ENCODE measurements at regions not wholly inside any gene's neighbourhood (a gene's known extent, or its start where the extent isn't known, plus 50 kb on each side); places are given as distances from the start of the nearest gene placed in this dataset.

- Mint-ChIP-seq H3K4me3 (ENCODE audit: low read depth) (no peak overlapping the region), H3K9me3 (ENCODE audit: low read depth) (no peaks in the 10 kb centered on the region), H3K27me3 (peaks cover 27% of the 10 kb centered on the region), H3K27ac (no peak overlapping the region), H3K36me3 (ENCODE audit: insufficient read depth) (no peaks in the 10 kb centered on the region), H3K4me1 (ENCODE audit: low read depth) (peaks cover 18% of the 10 kb centered on the region)
- no peak for TF ChIP-seq CTCF (IDR thresholded peaks at IDR 0.05; ENCODE audit: unreplicated experiment)
- no peak for DNase-seq (ENCODE audit: low spot score, unreplicated experiment)
These were observed 411.1 kb downstream of the ACTL7B start for GRCh38 chr9:108444400-108445358.

- no peak for DNase-seq (ENCODE audit: low spot score, unreplicated experiment)
- Mint-ChIP-seq H3K27me3 (peaks cover 27% of the 10 kb centered on the region), H3K36me3 (ENCODE audit: insufficient read depth) (no peaks in the 10 kb centered on the region), H3K27ac (no peak overlapping the region), H3K4me1 (ENCODE audit: low read depth) (peaks cover 18% of the 10 kb centered on the region), H3K9me3 (ENCODE audit: low read depth) (no peaks in the 10 kb centered on the region), H3K4me3 (ENCODE audit: low read depth) (no peak overlapping the region)
- TF ChIP-seq CTCF (IDR thresholded peaks at IDR 0.05; ENCODE audit: unreplicated experiment) = no peak
These were observed 412.0 kb downstream of the ACTL7B start for GRCh38 chr9:108443741-108444140.

- Mint-ChIP-seq H3K27me3 (peaks cover 32% of the 10 kb centered on the region), H3K36me3 (ENCODE audit: insufficient read depth) (no peaks in the 10 kb centered on the region), H3K4me1 (ENCODE audit: low read depth) (peaks cover 18% of the 10 kb centered on the region), H3K27ac (no peak overlapping the region), H3K4me3 (ENCODE audit: low read depth) (no peak overlapping the region), H3K9me3 (ENCODE audit: low read depth) (no peaks in the 10 kb centered on the region)
- no peak for DNase-seq (ENCODE audit: low spot score, unreplicated experiment)
- no peak for TF ChIP-seq CTCF (IDR thresholded peaks at IDR 0.05; ENCODE audit: unreplicated experiment)
These were observed 412.7 kb downstream of the ACTL7B start for GRCh38 chr9:108443019-108443633.

DNA sequence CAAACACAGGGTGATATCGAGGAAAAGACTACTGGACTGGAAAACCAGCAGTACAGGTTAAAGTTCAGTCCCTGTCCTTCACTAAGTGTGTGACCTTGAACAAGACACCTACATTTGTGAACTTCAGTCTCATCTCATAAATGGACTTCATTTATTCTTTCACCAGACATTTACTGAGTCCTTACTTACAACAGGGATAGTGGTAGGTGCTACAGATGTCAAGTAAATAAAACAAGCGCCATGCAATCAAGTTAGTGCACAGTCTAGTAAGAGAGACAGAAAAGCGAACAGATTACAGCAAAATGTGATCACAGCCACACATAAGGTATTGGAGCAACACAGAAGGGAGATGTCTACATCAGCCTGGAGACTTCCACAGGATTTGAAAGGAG, 413.2 kb downstream of the ACTL7B start:
- Mint-ChIP-seq H3K4me1 (ENCODE audit: low read depth) (peaks cover 18% of the 10 kb centered on the region), H3K27ac (no peak overlapping the region), H3K36me3 (ENCODE audit: insufficient read depth) (no peaks in the 10 kb centered on the region), H3K9me3 (ENCODE audit: low read depth) (no peaks in the 10 kb centered on the region), H3K4me3 (ENCODE audit: low read depth) (no peak overlapping the region), H3K27me3 (peaks cover 37% of the 10 kb centered on the region)
- no peak for TF ChIP-seq CTCF (IDR thresholded peaks at IDR 0.05; ENCODE audit: unreplicated experiment)
- DNase-seq (ENCODE audit: low spot score, unreplicated experiment) = no peak

DNA sequence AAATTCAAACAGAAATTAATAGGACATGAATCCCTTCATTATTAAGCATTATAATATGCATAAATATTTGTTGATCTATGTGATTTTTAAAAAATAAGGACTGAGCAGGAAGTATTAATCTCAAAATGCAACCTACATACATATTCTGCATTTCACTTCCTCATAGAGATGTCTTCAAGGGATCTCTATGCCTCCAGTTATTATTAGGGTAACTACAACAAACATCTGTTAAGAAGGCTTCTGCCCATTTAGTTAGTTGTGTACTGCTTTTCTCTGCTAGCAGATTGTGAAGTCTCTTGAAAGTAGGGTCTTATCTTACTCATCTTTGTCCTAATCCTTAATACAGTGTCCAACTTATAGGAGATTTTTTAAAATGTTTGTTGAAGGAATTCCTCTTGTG, 414.1 kb downstream of the ACTL7B start:
- DNase-seq (ENCODE audit: low spot score, unreplicated experiment) = no peak
- no peak for TF ChIP-seq CTCF (IDR thresholded peaks at IDR 0.05; ENCODE audit: unreplicated experiment)
- H3K27ac Mint-ChIP-seq = no peak overlapping the region
- H3K27me3 Mint-ChIP-seq = peaks cover 37% of the 10 kb centered on the region
- no peak overlapping the region for H3K4me3 Mint-ChIP-seq (ENCODE audit: low read depth)
- H3K9me3 Mint-ChIP-seq (ENCODE audit: low read depth) = no peaks in the 10 kb centered on the region
- H3K36me3 Mint-ChIP-seq (ENCODE audit: insufficient read depth) = no peaks in the 10 kb centered on the region
- peaks cover 18% of the 10 kb centered on the region for H3K4me1 Mint-ChIP-seq (ENCODE audit: low read depth)
